SIG-M5 treated with dmso at 0.1 percent for 504 hours (cell line): ENCODE measurements at regions not wholly inside any gene's neighbourhood (a gene's known extent, or its start where the extent isn't known, plus 50 kb on each side); places are given as distances from the start of the nearest gene placed in this dataset.
"Not testable (repeated sequence)": the region's sequence is repeated elsewhere in the genome, so short reads cannot be mapped to it uniquely, and the experiment has no call there.

Experiments used
- DNase-seq: peaks from one replicate; lab custom pipeline; 2025; ENCODE audit not compliant: unreplicated experiment; lab: John Stamatoyannopoulos, UW

DNA sequence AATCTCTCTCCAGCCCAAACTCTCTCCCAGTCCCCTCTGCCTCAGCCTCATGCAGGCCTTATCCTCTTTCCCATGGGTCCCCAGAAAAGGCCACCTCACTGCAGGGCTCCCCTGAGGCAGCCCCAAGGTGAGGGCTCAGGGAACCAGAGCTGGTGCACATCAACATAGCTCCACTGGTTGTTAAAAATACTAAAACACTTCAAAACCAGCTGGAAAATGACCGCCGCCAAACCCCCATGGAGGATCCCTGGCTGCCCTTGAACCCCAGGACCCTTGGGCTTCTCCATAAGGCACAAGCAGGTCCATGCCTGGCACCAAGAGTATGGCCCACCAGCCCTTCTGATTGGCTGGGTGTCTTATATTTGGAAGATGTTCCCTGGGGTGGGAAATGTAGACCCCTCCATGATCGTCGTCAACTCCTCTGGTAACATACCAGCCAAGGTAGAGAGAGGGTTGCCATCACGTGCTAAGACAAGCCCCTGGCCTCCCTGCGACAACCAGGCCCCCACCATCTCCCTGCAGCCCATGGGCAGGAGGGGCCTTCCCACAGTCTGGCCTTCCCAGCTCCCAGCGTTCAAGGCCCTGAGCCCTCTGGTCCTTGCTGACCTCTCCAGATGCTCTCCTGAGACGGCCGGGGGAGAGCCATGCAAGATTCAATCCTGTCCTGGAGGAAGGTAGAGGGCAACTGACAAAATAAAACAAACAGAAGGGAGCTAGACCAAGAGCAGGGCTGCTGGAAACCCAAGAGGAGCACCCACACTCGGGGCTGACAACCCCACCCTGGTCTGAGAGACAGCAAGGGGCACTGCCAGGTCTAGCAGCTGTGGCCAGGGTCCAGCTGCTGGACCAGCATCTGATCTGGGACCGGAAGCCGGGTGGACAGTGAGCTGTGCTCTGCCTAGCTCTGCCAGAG is 132.1 kb upstream of the PRR20G start:
- DNase-seq = no peak

DNA sequence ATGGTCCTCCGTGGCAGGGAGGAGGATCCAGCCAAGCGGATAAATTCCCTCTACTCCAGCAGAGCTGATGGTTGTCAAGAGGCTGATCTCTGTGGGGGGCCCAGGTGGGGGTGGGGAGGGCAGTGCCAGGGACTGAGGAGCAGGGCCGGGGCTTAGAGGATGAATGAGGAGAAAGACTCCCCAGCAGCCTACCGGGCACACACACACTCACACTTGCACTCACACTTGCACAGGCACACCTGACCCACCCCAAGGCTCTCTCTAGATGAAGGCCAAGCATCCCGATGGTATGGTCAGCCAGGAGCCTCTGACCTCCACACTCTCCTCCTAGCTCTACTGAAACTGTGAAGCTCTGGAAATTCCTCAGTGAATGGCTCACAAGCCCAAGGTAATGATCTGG is 131.3 kb upstream of the PRR20G start:
- no peak for DNase-seq

DNA sequence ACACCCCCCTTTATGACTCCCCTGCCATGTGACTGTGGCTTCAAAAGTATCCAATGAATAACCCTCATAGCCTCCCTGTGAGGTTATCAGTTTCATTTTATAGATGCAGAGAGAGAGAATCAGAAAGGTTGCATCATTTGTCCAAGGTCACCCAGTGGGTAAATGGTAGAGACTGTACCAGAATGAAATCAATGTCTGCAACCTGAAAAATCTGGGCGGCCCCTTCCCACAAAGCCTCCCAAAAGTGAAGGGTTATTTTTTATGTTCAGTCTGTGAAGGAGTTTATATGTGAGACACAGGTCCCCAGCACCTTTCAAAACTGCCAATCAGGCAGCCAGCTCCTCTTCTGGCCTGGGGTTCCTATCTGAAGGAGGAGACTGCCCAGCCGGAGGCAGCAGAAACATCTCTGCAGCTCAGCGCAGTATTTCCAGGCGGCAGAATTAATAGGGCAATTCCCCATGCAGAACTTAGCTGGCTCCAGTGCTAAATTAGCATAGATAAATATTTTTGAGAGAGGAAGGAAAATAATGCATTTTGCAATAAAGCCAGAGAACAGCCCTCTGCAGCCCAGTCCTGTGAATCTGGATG is 130.8 kb upstream of the PRR20G start:
- no peak for DNase-seq

GRCh38 chr3:127417709-127418559 is 130.1 kb upstream of the PRR20G start:
- DNase-seq = no peak

DNA sequence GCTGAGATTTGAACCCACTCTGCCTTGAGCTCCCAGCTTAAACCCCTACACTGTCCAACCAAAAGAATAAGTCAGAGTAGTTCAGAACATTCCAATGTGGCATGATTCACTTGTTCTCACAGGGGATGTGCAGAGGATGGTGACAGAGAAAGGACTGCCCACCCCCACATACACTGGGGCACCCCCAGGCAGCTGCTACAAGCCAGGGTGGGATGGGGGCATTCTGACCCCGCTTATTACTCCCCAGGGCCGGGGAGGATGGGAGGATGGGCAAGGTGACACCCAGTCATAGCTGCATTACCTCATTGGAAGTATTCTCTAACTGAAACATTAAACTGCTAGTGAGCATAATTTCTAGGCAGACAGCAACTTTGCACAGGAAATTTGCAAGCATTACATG is 126.0 kb upstream of the PRR20G start:
- DNase-seq = no peak

- DNase-seq = no peak
Measured at GRCh38 chr3:127413318-127413673, 125.5 kb upstream of the PRR20G start.

DNA sequence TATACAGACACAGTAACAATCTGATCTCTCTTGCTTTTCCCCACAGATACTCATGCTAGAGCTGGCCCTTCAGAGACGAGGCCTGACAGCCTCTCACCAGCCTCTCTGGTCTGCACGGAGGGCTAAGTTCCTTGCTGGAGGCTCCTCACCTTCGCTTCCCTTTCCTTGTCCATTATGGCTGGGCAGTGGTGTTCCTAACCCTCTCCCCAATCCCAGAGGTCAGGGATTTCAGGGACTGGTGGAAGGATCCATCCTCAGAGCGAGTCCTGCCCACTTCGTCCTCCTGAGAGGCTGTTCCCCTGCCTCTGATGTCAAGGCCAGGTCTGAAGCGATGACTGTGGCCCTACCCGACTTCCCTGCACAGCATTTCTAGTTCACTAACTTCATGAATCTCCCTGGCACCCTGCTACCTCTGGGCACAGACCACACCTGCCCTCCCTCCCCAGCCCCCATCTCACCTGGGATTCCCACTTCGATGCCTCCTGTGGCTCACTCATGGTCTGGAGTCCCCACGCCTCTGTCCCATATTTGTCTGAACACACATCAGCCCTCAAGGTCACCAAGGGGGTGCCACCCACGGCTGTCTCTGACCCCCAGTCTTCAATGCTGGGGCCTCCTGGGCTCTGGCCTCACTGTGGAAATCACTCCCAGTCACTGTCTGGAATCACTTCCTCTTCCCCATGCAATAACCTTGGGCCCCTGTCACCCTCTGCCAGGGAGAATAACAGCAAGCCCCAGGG is 124.9 kb upstream of the PRR20G start:
- DNase-seq = no peak

GRCh38 chr3:127411875-127412274 is 124.0 kb upstream of the PRR20G start:
- not testable (repeated sequence) for DNase-seq

GRCh38 chr3:127411083-127411727 is 123.4 kb upstream of the PRR20G start:
- no peak for DNase-seq

GRCh38 chr3:127410678-127411077 is 122.8 kb upstream of the PRR20G start:
- DNase-seq = no peak

- no peak for DNase-seq
Measured at GRCh38 chr3:127410137-127410488, 122.3 kb upstream of the PRR20G start.

GRCh38 chr3:127409421-127410136 is 121.7 kb upstream of the PRR20G start:
- no peak for DNase-seq

DNA sequence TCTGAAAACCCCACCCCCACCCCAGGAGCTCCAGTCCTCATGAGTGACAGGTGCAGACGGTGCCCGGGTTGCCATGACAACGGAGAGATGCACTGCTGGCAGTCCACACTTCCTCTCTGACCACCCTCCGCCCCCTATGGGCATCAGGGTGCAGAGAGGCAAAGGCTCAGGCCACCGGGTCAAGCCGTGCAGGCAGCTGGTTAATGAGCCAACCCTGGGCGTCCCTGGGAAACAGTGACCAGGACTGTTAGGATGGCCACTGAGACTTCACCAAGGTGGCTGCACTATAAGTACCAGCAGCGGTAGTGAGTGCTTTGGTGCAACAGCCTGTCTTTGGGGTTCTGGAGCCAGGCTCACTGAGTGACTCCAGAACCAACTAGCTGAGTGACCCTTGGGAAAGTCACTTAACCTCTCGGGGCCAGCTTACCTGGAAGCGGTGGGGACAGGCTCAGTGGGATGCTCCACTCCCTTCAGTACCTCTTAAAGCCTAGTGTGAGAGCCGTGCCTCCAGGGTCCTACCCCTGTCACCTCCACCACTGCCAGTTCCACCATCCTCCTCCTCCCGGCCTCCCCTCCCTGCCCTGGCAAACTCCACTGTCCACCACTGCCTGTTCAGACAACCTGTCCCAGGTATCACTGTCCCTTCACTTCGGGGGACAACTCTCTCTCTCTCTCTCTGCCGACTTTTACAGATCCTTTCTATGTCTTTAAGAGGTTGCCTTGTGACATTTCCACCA is 121.0 kb upstream of the PRR20G start:
- no peak for DNase-seq

DNA sequence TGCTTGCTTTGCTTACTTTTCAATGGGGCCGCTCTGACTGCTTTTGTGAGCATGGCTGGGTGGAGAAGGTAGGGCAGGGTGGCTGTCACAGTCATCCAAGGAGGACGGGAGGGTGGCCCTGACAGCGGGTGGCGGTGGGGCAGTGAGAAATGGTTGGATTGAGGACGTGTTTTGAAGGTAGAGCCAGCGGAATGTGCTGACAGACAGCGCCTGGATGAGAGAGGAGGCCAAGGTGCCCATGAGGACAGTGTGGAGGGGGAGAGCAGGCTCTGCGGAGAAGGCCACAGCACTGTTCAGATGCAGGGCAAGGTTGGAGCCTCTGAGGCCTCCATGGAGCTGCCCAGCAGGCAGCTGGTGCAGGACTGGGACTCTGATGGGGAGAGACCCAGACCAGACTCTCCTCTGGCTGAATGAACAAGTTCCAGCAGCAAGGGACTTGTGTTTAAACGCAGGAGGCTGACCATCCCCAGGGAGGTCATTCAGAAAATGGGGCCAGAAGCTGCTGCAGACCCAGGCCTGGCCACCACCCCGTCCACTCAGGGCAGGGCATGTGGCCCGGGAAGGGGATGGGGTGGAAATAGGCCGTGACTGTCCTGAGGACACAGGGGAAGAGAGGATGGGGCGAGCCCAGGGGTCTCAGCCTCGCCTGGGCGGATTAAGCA is 120.3 kb upstream of the PRR20G start:
- no peak for DNase-seq

DNA sequence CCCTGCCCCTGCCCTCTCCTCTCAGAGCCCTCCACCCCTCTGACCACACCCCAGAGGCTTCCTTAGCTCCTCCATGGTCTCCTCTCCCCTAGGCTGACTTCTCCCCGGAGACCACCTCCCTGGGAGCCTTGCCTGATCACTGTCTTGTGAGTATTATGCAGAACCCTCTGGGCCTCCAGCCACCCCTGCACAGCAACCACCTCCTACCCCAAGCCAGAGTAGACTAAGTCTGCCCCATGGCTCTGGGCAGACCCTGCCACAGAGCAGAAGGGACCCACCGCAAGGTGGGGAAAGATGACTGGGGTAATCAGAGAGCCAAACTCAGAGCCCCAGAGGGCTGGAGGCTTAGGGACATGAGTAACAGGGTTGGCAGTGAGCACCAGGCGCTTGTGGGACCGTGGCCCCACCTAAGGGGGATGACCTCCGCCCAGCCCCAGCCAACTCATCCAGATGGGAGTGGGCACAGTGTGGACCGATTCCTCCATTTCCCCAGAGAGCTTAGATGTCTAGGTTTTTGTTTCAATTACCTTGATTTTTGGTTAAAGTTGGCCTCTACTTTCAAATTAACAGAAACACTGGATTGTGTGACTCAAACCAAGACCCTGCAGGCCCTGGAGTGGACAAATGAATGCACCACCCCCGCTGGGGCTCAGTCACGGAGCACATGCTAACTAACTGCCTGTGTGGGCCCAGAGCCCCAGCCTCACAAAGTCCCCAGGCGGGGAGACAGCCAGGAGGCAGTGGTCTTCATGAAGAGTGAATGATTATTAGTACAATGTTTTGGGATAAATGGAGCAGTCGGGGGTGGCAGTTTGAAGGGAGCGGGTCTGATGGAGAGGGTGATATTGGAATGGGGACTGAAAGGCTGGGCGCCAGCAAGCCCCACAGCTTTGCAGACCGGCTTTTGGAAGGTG is 119.4 kb upstream of the PRR20G start:
- no peak for DNase-seq

DNA sequence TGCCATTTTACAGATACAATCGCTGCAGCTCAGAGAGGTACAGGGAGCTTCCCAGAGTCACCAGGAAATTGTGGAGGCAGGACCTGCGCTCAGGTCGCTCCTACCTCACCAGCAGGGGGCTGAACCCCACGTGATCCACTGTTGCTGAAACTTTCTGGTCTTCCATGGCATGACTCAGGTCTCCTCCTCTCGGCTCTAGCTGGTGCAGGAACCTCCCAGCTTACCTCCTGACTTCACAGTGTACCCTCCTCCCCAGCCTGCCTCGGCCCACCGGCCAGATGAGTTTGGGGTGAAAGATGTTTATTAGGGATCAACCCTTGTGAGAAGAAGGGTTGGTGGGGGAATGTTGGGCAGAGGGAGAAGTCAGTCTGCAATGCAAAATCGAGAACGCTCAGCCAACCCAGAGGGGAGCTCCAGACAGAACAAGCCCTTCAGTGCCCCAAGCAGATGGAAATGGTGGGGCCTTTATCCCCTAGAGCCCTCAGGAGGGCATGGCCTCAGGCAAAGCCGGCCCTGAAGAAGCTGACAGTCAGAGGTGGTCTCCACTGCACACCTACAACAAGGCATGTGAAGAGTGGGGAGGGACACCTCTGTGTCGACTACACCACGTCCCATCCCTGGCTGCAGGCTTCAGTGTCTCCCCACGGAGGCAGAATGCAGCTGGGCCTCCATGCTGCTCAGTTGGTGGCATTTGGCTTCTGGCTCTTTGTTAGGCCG is 118.6 kb upstream of the PRR20G start:
- peak; percentile 40 for DNase-seq

DNA sequence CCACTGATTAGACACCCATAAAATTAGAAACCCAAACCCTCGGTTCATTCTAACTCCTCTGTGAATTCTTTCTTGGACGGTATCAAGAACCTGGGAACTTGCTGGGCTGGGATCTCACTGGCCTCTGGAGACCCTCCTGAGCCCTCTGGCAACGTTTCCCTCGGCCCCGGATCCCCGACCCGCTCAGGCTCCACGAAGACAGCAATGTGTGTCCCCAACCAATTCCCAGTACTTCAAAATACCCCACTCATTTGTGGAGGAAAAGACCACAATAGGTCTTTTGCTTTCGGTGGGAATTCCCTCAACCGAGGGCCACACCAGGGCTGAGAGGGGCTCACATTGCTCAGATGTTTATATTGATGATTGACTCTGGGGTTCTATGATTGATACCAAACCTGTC is 117.9 kb upstream of the PRR20G start:
- no peak for DNase-seq
